Activated CD8-positive, alpha-beta T cell treated with anti-CD3 and anti-CD28 coated beads for 36 hours (primary cell): ENCODE measurements at regions not wholly inside any gene's neighbourhood (a gene's known extent, or its start where the extent isn't known, plus 50 kb on each side); places are given as distances from the start of the nearest gene placed in this dataset.

Experiments
- ATAC-seq: fragments of 200-7000 bp; cut with Tn5 transposase; one replicate; pipeline ENCODE4 v1.10.0; 2021; ENCODE audit warnings: mild to moderate bottlenecking, moderate library complexity
- CTCF ChIA-PET: fragments of 350-600 bp; sonication (Branson Sonifier 250); formaldehyde crosslinking; loops from one replicate; lab custom pipeline; 2021; ENCODE audit warnings: antibody characterized with exemption; lab: Charles Lee
- POLR2A ChIA-PET: fragments of 350-600 bp; sonication (Branson Sonifier 250); formaldehyde crosslinking; loops from one replicate; lab custom pipeline; 2021; ENCODE audit warnings: antibody characterized with exemption; lab: Charles Lee
- DNase-seq: peaks from one replicate; pipeline ENCODE4 v3.0.0-alpha.2; 2020
- H3K27ac Mint-ChIP-seq: one replicate; pipeline ENCODE4 v1.8.0; 2021; ENCODE audit warnings: mild to moderate bottlenecking, mixed read lengths
- H3K27me3 Mint-ChIP-seq: one replicate; pipeline ENCODE4 v1.8.0; 2021; ENCODE audit warnings: mixed read lengths
- H3K36me3 Mint-ChIP-seq: one replicate; pipeline ENCODE4 v1.8.0; 2021; ENCODE audit warnings: low read depth, mixed read lengths
- H3K4me1 Mint-ChIP-seq: one replicate; pipeline ENCODE4 v1.8.0; 2021; ENCODE audit warnings: low read depth, mixed read lengths
- H3K4me3 Mint-ChIP-seq: one replicate; pipeline ENCODE4 v1.8.0; 2021; ENCODE audit warnings: mild to moderate bottlenecking, moderate library complexity, mixed read lengths
- H3K9me3 Mint-ChIP-seq: one replicate; pipeline ENCODE4 v1.8.0; 2021; ENCODE audit warnings: mixed read lengths
- CTCF ChIP-seq: fragments of 200-600 bp; IDR thresholded peaks from one replicate; pipeline ENCODE4 v1.8.0; 2022; ENCODE audit warnings: antibody characterized with exemption, mild to moderate bottlenecking
- intact Hi-C: fragments of 100-400 bp; cut with micrococcal nuclease; formaldehyde crosslinking; loops from one replicate; pipeline ENCODE4 v1.10.0; 2022

GRCh38 chr2:219692521-219692920 is 65.1 kb downstream of the SLC4A3 start:
- intact Hi-C loops: no loop called here
- no peak for ATAC-seq
- ChIA-PET POLR2A (no interaction called here), CTCF (interaction anchor here (0.7 to 1.6 kb wide), 2 partner anchors 52 to 150 kb away, joined by 3 to 4 read pairs; no protein-coding TSS in a partner anchor)
- Mint-ChIP-seq H3K9me3 (no peaks in the 10 kb centered on the region), H3K36me3 (no peaks in the 10 kb centered on the region), H3K27ac (no peak overlapping the region), H3K4me1 (no peaks in the 10 kb centered on the region), H3K27me3 (peaks cover 31% of the 10 kb centered on the region), H3K4me3 (no peak overlapping the region)
- no peak for TF ChIP-seq CTCF
- no peak for DNase-seq

GRCh38 chr2:219695145-219695709 is 67.8 kb downstream of the SLC4A3 start:
- peaks cover 33% of the 10 kb centered on the region for H3K27me3 Mint-ChIP-seq
- DNase-seq (no peak), ATAC-seq (no peak)
- intact Hi-C loops: no loop called here
- H3K4me1 Mint-ChIP-seq: no peaks in the 10 kb centered on the region
- no peak overlapping the region for H3K4me3 Mint-ChIP-seq
- ChIA-PET CTCF (interaction anchor here (1.7 kb wide), 1 partner anchor 200 kb away, joined by 4 read pairs; a partner anchor contains a TSS), POLR2A (no interaction called here)
- TF ChIP-seq CTCF: no peak
- no peaks in the 10 kb centered on the region for H3K9me3 Mint-ChIP-seq
- H3K27ac Mint-ChIP-seq: no peak overlapping the region
- H3K36me3 Mint-ChIP-seq: no peaks in the 10 kb centered on the region

- POLR2A ChIA-PET: no interaction called here
- CTCF ChIA-PET: interaction anchor here (1.1 to 2.3 kb wide), 2 partner anchors 9 to 156 kb away, joined by 3 to 16 read pairs; no protein-coding TSS in a partner anchor
- H3K36me3 Mint-ChIP-seq: no peaks in the 10 kb centered on the region
- ATAC-seq: no peak
- no peaks in the 10 kb centered on the region for H3K9me3 Mint-ChIP-seq
- no peak overlapping the region for H3K4me3 Mint-ChIP-seq
- intact Hi-C loops: no loop called here
- no peak for DNase-seq
- TF ChIP-seq CTCF: no peak
- peaks cover 26% of the 10 kb centered on the region for H3K27me3 Mint-ChIP-seq
- H3K4me1 Mint-ChIP-seq: no peaks in the 10 kb centered on the region
- H3K27ac Mint-ChIP-seq: no peak overlapping the region
Measured at GRCh38 chr2:219697811-219698747, 70.6 kb downstream of the SLC4A3 start.

- Mint-ChIP-seq H3K27me3 (peaks cover 22% of the 10 kb centered on the region), H3K27ac (no peak overlapping the region), H3K36me3 (no peaks in the 10 kb centered on the region), H3K9me3 (no peaks in the 10 kb centered on the region), H3K4me1 (no peaks in the 10 kb centered on the region), H3K4me3 (no peak overlapping the region)
- POLR2A ChIA-PET: no interaction called here
- no peak for TF ChIP-seq CTCF
- intact Hi-C loops: no loop called here
- CTCF ChIA-PET: interaction anchor here (1.0 to 2.3 kb wide), 3 partner anchors 9 to 157 kb away, joined by 3 to 16 read pairs (median 3); no protein-coding TSS in a partner anchor
- no peak for ATAC-seq
- no peak for DNase-seq
Measured at GRCh38 chr2:219698748-219699439, 71.5 kb downstream of the SLC4A3 start.
